HG02870 (cell line): ENCODE measurements at regions not wholly inside any gene's neighbourhood (a gene's known extent, or its start where the extent isn't known, plus 50 kb on each side); places are given as distances from the start of the nearest gene placed in this dataset.
"Not testable (repeated sequence)": the region's sequence is repeated elsewhere in the genome, so short reads cannot be mapped to it uniquely, and the experiment has no call there.

Experiments
- ATAC-seq: cut with Tn5 transposase; IDR thresholded peaks from one replicate; pipeline ENCODE4 v1.9.1; 2021; ENCODE audit warnings: mild to moderate bottlenecking, moderate library complexity; ENCODE audit not compliant: unreplicated experiment

DNA sequence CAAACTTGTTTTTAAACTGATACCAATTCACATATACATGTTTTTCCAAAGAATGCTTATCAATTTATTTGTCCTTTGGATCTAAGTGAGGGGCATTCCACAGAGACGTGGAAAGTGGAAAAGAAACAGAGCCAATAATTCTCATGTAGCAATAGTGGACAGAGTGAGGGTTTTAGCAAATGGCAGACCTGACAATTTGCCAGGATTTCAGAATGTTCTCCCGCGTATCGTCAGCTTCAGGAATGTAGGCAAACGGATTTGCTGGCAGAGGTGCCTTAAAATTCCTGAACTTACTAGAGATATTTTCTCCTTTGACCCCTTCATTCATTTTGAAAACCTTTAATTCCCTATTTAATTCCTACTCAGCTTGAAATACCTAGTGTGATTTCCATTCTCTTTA, 193.4 kb upstream of the CPHXL start:
- ATAC-seq, result no peak

DNA sequence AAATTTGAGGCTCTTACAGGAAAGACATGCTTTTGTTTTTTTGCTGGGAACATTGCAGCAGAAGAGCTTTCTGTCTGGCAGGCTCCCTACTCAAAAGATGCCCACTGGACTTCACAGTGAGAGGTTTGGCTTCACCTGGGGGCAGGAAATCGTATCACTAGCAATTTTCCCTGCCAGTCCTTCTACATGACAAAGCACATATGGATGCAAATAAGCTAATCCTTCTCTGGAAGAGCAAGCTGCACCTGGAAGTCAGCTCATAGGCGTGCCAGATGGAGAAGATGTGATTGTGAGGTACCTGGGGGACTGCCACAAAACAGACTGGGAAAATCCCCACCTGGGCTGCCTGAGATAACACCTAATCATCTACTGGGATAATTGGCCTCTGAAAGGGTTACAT, 195.0 kb upstream of the CPHXL start:
- no peak for ATAC-seq

DNA sequence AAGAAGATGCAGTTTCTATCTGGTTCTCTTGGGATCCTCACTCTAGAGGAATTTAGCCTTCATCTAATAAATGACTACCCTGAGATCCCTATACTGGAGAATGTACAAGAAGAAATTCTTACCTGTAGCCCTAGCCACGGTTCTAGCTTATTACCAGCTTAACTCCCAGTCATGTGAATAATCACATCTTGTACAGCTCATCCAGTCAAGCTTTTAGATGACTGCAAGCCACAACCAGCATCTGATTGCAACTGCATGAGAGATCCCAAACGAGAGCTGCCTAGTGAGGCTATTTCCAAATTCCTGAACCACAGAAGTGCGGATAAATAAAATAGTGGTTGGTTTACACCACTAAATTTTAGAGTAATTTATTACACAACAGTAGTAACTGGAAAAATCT, 196.0 kb upstream of the CPHXL start:
- no peak for ATAC-seq

DNA sequence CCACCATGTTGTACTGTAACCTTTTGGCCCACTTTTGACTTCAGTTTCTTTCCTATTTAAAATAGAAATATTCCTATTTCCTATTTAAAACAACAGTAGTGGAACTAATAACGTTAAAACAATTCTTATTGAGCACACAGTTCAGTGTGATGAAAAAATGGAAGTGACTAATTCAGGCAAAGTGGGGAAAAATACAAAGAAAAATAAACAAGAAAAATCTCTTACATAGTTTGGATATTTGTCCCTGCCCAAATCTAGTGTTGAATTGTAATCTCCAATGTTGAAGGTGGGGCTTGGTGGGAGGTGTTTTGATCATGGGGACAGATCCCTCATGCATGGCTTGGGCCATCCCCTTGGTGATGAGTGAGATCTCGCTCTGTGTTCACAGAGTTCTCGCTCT, 198.1 kb upstream of the CPHXL start:
- no peak for ATAC-seq

DNA sequence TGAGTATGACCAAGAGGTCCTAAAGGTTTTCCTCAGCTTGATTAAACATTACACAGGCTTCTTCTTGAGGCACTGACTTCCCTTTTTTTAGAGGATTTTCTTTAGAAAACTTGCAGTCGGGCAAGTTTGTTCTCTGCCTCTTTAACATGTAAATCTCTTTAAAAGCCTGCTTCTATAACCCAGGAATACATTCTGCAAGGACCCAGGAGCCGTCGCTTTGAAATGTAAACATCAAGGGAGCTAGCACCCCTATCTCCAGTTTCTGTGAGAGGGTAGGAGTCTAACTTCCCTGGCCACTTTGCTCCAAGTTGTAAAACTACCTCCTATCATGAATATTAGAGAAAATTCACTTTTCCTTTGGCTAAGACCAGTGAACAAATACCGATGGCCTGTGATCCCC, 201.5 kb upstream of the CPHXL start:
- ATAC-seq, result no peak

DNA sequence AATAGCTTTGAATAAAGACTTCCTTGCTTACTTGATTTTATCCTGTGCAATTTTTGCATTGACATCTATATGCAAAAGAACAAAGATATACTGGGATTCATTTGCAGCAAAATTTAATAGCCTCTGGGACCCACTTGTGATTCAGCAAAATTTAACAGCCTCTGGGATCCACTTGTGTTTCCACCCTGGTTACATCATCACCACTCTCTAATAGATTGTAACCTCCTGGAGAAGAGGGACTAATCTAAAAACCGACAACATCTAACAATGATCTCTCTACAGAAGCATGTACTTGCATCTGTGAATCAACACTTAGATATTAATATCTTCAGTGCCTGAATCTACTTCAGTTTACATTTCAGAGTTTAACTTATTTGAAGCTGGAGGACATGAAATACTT, 202.0 kb upstream of the CPHXL start:
- no peak for ATAC-seq

DNA sequence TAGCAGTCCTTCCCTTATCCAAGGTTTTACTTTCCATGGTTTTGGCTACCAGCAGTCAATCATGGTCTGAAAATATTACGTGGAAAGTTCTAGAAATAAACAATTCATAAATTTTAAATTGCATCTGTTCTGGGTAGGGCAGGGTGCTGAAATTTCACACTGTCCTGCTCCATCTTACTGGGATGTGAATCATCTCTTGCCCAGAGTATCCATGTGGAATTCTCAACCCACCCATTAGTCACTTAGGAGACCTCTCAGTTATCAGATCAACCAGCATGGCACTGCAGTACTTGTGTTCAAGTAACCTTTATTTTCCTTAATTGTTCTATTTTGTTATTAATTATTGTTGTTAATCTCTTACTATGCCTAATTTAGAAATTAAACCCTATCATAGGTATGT, 202.8 kb upstream of the CPHXL start:
- no peak for ATAC-seq

DNA sequence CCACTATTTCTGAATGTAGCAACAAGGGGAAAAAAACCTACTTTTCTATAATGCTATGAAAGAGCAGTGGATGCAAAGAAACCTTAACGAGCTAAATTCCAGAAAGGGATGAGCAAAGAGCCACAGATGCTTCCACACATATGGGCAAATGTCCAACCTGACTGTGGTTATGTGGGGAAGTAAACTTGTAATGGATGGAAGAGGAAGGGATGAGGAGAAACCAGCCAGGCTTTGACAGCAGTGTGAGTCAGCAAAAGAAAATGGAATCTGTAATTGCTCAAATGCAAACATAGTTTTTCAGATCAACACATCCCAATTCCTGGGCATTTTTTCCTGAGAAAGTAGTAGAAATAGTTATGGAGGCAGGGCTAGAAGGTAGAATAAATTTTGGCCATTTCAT, 204.8 kb upstream of the CPHXL start:
- no peak for ATAC-seq

DNA sequence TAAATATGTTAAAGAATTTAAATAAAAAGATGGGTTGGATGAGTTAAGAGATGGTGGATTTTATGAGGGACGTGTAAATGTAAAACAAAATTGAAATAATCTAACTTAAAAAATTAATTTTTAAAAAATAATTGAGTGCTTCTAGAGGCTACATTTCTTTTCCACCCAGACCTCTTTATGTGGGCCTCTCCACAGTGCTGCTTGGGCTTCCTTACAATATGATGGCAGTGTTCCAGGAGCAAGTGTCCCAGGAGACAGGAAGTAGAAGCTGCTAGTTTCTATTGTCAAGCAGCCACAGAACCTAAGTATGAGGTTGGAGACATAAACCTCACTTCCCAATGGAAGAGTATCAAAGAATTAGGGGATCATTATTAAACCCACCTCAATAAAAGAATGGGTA, 205.7 kb upstream of the CPHXL start:
- no peak for ATAC-seq

DNA sequence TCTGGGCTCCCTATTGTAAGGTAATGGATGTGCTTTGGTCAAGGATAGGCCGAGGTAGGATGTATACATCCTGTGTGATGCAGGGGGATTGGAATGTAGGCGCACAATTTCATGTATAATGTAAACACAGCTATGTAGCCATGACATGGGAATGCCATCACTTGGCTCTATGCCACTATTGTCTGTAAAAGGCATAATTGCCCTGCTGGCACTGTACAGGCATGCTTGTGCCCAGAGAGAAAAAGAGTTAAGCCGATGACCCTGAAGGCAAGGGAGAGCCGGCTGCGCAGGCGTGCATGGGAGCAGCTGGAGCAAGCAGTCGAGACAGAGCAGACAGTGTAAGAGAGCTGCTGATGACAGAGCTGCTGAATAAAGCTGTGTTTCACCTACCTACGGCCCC, 212.5 kb upstream of the CPHXL start:
- no peak for ATAC-seq

DNA sequence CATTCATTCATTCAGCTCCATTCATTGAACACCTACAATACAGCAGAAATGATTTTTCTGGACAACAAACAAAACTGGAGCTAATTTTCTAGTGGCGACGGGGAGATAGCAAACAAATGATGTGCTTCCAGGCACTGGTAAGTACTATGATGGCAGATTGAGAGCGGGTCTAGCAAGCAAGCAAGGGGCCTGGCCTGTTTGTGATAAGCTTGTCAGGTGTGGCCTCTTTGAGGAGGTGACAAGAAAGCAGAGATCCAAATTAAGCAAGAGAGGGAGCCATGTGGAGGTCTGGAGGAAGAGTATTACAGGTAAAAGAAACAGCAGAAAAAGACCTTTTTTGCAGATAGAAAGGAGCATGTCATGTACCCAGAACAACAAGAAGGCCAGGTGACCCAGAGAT, 216.1 kb upstream of the CPHXL start:
- ATAC-seq, result no peak

DNA sequence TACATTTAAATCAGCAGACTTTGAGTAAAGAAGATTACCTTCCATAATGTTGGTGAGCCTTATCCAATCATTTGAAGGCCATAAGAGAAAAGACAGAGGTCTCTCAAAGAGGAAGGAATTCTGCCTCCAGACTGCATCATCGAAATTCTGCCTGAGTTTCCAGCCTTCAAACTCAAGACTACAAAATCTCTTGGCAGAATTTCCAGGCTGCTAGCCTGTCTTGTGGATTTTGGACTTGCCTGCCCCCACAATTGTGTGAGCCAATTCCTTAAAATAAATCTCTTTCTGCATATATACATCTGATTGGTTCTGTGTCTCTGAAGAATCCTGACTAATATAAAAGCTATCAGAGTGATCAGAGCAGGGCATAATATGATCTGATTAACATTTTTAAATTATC, 216.6 kb upstream of the CPHXL start:
- ATAC-seq, result no peak

DNA sequence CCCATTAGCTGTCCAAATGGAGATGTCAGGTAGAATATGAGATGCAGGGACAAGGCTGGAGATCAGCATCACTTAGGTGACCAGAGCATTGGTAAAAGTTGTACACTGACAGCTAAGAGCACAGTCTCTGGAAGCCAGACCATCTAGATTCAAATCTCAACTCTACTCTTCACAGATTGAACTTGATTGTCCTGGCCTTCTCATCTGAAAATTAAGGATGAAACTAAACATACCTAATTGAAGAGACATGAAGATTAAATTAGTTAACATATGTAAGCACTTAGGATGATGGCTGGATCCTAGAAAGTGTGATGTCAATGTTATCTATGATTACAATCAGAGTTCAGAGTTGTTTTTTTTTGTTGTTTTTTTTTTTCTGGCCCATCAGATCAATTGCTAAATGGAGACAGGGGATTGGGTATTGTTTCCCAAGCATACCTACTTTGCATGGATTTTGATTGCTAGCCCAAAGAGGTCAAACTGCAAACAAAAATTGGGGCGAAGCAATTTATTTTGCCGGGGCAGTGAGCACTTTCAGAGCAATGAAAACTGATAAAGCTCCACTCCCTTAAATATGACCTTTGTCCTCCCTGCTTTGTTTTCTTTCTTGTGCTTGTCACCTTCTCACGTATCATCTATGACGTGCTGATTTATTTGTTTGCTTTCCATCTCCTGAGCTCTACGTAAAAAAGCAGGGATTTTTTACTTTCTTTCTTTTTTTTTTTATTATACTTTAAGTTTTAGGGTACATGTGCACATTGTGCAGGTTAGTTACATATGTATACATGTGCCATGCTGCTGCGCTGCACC, 217.6 kb upstream of the CPHXL start:
- no peak for ATAC-seq

DNA sequence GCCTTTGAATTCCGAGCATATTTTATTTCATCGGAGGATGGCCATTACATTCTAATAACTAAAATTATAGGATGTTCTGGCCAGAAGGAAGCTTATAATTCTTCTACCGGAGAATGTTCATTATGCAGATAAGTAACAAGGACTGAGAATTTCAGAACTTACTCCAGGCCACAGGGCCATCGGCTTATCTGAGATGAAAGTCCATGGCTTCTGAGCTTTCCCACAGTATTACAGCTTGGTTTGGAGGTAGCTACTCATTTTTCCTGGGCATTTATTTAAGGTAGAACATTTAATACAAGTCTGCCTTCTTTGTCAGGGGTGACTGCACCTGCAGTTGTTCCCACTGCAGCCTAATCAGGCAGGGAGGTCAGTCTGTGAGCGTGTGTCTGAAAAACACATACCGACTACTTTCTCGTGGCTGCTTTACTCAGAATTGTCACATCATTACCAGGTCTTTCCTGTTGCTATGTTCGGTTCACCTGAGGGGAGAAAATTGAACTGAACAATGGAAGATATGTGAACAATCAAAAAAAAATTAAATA, 219.7 kb upstream of the CPHXL start:
- no peak for ATAC-seq

DNA sequence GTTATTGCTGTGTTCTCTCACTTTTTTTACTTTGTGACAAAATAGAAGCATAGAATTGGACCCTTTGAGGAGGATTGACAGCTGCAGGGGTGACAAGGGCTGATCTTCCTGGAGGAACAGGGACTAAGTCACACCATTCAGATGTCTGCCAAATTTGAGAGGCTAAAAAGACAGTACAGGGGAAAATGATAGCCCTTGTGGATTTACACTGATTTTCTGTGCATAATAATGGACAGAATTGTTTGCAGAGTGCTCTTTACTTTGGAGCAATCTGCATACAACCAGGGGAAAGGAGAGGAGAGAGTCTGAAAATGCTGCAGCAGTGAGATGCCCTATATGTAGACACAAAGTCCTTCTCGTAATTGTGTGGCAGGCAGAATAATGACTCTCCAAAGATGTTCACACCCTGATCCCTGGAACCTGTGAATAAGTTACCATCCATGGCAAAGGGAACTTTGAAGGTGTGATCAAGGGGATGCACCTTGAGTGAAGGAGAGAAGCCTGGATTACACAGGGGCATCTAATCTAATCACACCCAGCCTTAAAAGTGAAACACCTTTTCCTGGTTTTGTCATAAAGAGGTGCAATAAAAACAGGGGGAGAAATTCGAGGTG, 221.4 kb upstream of the CPHXL start:
- ATAC-seq, result no peak

DNA sequence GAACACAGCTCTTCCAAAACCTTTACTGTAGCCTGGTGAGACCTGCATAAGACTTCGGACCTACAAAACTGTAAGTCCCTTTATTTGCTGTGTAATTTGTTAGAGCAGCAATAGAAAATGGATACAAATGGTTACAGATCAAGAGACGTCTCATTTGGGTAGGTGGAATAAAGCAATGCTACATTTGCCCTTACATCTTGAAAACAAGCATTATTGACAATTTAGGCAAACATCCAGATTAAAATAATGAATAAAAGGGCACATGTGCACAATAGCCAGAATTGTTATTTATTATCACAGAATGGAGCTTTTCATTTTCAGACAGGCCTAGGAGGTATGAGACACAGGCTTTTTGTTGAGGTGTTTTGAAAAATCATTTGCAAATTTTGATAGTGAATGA, 222.2 kb upstream of the CPHXL start:
- ATAC-seq, result no peak

DNA sequence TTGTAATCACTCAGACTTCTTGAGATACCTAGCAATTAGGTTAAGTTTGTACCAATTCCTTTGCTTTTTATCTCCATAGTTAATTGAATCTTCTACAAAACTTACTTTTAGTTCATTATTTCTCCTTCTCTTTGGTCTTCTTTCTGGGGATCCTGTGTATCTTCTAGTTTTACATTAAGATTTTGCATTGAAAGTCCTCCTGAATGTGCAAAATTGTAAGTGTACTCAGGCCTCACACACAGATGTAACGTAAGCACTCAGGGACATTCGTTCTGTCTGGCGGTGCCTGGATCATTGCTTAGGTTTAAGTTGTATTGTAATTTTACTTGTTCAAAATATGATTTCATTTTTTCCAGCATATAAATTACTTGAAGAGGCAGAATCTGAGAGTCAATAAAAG, 222.6 kb upstream of the CPHXL start:
- no peak for ATAC-seq

DNA sequence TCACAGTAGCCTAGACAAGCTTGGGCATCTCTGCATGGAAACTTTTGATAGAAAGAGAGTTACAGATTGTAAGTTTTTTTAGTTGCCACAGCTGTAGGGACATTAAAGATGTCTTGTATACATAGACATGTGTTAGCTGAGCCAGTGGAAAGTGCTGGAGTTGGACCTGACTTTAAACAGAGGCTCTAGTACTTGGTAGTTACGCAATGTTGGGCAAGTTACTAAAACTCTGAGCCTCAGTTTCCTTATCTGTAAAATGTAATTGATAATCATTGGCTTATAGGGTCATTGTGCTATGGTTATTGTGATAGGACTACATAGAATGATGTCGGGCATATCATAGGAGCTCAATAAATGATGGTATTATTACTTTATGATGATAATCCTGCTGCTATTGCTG, 225.8 kb upstream of the CPHXL start:
- ATAC-seq, result no peak

DNA sequence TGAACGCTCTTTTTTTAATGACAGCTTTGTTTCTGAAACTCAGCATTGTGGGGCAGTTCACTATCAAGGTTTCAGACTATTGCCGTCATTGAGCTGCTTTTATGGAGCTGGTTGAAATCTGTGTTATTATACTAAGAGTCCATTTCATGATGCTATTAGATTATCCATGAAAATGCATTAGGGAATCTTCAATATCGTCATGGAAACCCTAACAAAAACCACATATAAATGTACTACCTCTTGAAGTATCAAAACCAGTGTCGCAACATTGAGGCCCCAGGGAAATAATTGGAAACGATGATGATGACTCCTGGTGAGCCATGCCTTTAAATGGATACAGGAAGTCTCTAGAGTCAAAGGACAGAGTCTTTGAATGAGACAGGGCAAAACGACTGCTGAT, 231.6 kb upstream of the CPHXL start:
- no peak for ATAC-seq

DNA sequence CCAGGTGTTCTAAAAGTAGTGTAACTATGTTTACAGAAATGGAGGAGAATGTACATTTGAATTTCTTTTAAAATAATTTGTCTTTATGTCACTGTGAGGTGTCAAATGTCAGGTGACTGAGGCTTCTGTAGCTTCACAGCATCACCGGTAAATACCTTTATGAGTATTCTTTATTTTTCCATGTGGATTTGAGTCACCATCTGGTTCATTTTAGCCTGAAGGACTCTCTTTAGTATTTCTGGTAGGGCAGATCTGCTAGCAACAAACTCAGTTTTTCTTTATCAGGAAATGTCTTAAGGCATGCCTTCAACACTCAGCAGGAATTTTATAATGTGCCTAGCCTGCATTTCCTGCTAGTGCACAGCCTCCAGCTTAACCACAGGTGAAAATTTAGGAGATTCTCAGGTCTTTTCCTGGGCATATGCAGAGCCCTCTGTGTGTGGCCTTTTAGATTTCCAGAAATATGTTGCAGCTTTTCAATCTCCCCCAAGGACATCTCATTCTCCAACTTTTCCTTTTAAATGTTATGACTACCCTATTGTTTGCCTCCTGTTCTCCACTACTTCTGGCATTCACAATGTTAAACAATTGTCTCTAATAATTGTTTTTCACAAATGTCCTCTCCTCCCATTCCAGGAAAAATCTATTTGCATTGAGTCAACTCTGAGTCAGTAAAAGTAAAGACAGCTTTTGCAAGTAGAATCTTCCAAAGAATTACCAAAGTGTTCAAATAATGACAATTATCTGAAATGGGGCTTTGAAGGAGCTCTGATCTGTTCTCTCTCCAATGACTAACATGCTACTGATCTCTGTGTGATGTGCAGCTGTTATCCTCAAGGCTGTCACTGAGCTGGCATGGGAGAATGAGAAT, 239.4 kb upstream of the CPHXL start:
- ATAC-seq, result no peak

DNA sequence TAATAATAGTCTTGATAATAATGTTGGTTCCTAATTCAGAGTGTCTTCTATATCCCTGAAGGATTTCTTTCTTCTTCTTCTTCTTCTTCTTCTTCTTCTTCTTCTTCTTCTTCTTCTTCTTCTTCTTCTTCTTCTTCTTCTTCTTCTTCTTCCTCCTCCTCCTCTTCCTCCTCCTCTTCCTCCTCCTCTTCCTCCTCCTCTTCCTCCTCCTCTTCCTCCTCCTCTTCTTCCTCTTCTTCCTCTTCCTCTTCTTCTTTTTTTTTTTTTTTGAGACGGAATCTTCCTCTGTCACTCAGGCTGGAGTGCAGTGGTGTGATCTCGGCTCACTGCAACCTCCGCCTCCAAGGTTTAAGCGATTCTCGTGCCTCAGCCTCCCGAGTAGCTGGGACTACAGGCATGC, 242.8 kb upstream of the CPHXL start:
- ATAC-seq, result not testable (repeated sequence)

DNA sequence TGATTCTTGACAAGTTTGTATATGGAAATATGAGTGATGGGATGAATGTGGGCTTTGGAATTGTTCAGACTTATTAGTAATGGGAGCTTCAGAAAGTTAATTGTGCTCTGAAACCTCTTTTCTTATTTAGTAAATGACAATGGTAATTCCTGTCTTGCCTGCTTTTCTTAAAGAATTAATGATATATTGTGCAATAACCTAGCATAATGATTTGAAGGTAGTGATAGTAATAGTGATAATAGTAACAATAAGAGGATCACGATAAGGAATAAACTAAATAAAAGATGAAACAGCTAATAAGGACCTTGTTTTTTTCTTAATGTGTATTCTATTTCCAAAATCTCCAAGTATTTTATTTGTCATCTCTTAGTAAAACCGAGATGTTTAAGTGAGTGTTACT, 245.0 kb upstream of the CPHXL start:
- no peak for ATAC-seq
